ENCODE measurements at regions not wholly inside any gene's neighbourhood (a gene's known extent, or its start where the extent isn't known, plus 50 kb on each side); places are given as distances from the start of the nearest gene placed in this dataset.

DNA sequence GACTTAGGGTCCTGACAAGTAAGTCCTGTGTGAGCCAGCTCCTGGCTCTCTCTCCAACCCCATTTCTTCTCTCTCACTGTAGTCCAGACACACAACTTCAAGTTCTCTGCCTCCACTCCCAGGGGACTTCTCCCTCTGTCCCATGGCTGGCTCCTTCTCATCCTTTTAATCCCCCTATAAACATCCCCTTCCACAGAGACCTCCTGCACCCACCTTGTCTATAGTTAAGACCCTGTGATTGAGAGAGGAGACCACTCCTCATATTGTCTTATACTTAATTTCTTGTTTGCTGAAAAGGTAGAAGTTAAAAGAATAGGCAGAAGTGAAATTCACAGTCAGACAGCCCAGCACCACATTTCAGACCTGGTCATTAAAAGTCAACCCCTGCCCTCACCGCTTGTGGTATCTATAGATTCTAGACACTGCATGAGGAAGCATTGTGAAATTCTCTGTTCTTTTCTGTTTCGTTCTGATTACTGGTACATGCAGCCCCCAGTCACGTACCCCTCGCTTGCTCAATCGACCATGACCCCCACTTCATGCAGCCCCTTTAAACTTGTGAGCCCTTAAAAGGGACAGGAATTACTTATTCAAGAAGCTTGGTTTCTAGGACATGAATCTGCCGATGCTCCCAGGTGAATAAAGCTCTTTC lies 125.6 kb upstream of the FRMD4A start:
- TF ChIP-seq, protein P1, sequence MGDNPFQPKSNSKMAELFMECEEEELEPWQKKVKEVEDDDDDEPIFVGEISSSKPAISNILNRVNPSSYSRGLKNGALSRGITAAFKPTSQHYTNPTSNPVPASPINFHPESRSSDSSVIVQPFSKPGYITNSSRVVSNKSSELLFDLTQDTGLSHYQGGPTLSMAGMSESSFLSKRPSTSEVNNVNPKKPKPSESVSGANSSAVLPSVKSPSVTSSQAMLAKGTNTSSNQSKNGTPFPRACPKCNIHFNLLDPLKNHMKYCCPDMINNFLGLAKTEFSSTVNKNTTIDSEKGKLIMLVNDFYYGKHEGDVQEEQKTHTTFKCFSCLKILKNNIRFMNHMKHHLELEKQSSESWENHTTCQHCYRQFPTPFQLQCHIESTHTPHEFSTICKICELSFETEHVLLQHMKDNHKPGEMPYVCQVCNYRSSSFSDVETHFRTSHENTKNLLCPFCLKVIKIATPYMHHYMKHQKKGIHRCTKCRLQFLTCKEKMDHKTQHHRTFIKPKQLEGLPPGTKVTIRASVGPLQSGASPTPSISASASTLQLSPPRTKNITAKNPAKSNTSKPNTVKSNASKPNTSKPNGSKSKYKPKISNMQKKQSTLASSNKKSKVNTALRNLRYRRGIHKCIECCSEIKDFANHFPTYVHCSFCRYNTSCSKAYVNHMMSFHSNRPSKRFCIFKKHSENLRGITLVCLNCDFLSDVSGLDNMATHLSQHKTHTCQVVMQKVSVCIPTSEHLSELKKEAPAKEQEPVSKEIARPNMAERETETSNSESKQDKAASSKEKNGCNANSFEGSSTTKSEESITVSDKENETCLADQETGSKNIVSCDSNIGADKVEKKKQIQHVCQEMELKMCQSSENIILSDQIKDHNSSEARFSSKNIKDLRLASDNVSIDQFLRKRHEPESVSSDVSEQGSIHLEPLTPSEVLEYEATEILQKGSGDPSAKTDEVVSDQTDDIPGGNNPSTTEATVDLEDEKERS (tag by site-specific recombination; IDR thresholded peaks at IDR 0.05), result no peak
- TF ChIP-seq, protein P2, sequence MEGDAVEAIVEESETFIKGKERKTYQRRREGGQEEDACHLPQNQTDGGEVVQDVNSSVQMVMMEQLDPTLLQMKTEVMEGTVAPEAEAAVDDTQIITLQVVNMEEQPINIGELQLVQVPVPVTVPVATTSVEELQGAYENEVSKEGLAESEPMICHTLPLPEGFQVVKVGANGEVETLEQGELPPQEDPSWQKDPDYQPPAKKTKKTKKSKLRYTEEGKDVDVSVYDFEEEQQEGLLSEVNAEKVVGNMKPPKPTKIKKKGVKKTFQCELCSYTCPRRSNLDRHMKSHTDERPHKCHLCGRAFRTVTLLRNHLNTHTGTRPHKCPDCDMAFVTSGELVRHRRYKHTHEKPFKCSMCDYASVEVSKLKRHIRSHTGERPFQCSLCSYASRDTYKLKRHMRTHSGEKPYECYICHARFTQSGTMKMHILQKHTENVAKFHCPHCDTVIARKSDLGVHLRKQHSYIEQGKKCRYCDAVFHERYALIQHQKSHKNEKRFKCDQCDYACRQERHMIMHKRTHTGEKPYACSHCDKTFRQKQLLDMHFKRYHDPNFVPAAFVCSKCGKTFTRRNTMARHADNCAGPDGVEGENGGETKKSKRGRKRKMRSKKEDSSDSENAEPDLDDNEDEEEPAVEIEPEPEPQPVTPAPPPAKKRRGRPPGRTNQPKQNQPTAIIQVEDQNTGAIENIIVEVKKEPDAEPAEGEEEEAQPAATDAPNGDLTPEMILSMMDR (tag by site-specific recombination; IDR thresholded peaks at IDR 0.05), result no peak
- TF ChIP-seq, protein P3, sequence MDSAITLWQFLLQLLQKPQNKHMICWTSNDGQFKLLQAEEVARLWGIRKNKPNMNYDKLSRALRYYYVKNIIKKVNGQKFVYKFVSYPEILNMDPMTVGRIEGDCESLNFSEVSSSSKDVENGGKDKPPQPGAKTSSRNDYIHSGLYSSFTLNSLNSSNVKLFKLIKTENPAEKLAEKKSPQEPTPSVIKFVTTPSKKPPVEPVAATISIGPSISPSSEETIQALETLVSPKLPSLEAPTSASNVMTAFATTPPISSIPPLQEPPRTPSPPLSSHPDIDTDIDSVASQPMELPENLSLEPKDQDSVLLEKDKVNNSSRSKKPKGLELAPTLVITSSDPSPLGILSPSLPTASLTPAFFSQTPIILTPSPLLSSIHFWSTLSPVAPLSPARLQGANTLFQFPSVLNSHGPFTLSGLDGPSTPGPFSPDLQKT (IDR thresholded peaks at IDR 0.05; ENCODE audit: borderline replicate concordance, low read depth, low read length), result no peak
- no peak for TF ChIP-seq ZNF274 (IDR thresholded peaks at IDR 0.05; ENCODE audit: low read length)
- no peak for TF ChIP-seq ZNF274 (tag by site-specific recombination; IDR thresholded peaks at IDR 0.05; ENCODE audit: borderline replicate concordance)
- no peak for TF ChIP-seq ZBTB7A (tag by site-specific recombination; IDR thresholded peaks at IDR 0.05; ENCODE audit: low read depth)
- no peak for TF ChIP-seq OSR2 (tag by site-specific recombination; IDR thresholded peaks at IDR 0.05)
- TF ChIP-seq ZSCAN16 (tag by site-specific recombination; IDR thresholded peaks at IDR 0.05), result no peak
- TF ChIP-seq ZNF560 (tag by site-specific recombination; IDR thresholded peaks at IDR 0.05; ENCODE audit: borderline replicate concordance), result no peak
- TF ChIP-seq ZNF138 (tag by site-specific recombination; IDR thresholded peaks at IDR 0.05; ENCODE audit: borderline replicate concordance), result no peak
- TF ChIP-seq YY2 (tag by site-specific recombination; IDR thresholded peaks at IDR 0.05), result no peak
- TF ChIP-seq YY1 (tag by site-specific recombination; IDR thresholded peaks at IDR 0.05), result no peak
- TF ChIP-seq ZNF350 (tag by site-specific recombination; IDR thresholded peaks at IDR 0.05), result no peak
- TF ChIP-seq EGR2 (tag by site-specific recombination; IDR thresholded peaks at IDR 0.05; ENCODE audit: low read depth), result no peak
